Loucy (cell line): ENCODE measurements at regions not wholly inside any gene's neighbourhood (a gene's known extent, or its start where the extent isn't known, plus 50 kb on each side); places are given as distances from the start of the nearest gene placed in this dataset.

Experiments
- CTCF ChIP-seq: fragments of 200-600 bp; sonication (generic); conservative IDR thresholded peaks from 2 replicates; pipeline ENCODE4 v1.5.1; 2014; ENCODE audit warnings: mild to moderate bottlenecking, antibody characterized with exemption, low read length
- EZH2phosphoT487 ChIP-seq: fragments of 200-600 bp; IDR thresholded peaks from 2 replicates; pipeline ENCODE4 v1.6.1; 2018; ENCODE audit warnings: antibody characterized with exemption, mild to moderate bottlenecking, moderate library complexity, borderline replicate concordance

- TF ChIP-seq CTCF (no peak), EZH2phosphoT487 (no peak)
Measured at GRCh38 chr18:37953876-37954275, 388.3 kb upstream of the CELF4 start.
